Liver (tissue), 3 donors: ENCODE measurements at regions not wholly inside any gene's neighbourhood (a gene's known extent, or its start where the extent isn't known, plus 50 kb on each side); places are given as distances from the start of the nearest gene placed in this dataset.

Source experiments
- ATF3 ChIP-seq: IDR thresholded peaks from 2 replicates; pipeline ENCODE4 v1.6.1; 2016; ENCODE audit warnings: antibody characterized with exemption
- CTCF ChIP-seq: fragments of 150-350 bp; IDR thresholded peaks from 2 replicates; pipeline ENCODE4 v1.5.1; 2017; ENCODE audit warnings: improper control_type of control experiment, low read depth, low read length; ENCODE audit not compliant: missing input control
- GABPA ChIP-seq, 2 donors: IDR thresholded peaks in 1 of 2; conservative IDR thresholded peaks in 1 of 2; 2 replicates each; pipeline ENCODE4 v1.6.1; 2016; ENCODE audit warnings: antibody characterized with exemption in 2 of 2, mild to moderate bottlenecking in 1 of 2, moderate library complexity in 1 of 2
- JUND ChIP-seq, 2 donors: IDR thresholded peaks; 2 replicates each; pipeline ENCODE4 v1.6.1; 2016; ENCODE audit warnings: antibody characterized with exemption in 2 of 2
- RAD21 ChIP-seq, 2 donors: IDR thresholded peaks; 2 replicates each; pipeline ENCODE4 v1.6.1; 2016; ENCODE audit warnings: antibody characterized with exemption in 2 of 2, mild to moderate bottlenecking in 2 of 2
- TAF1 ChIP-seq: conservative IDR thresholded peaks from 2 replicates; pipeline ENCODE4 v1.6.1; 2016; ENCODE audit warnings: antibody characterized with exemption, mild to moderate bottlenecking
- YY1 ChIP-seq: IDR thresholded peaks from 2 replicates; pipeline ENCODE4 v1.6.1; 2016; ENCODE audit warnings: antibody characterized with exemption, mild to moderate bottlenecking
- donor health status: healthy.
- donor health status: healthy.

- TF ChIP-seq GABPA (IDR thresholded peaks at IDR 0.05 in 1 of 2, conservative IDR thresholded peaks at IDR 0.05 in 1 of 2) (no peak), YY1 (no peak), ATF3 (no peak), CTCF (peak; percentile 84), TAF1 (no peak), RAD21 (IDR thresholded peaks at IDR 0.05) (peak; percentile 82 to 89), JUND (IDR thresholded peaks at IDR 0.05) (no peak)
Observed at GRCh38 chr10:25875556-25876165, 58.4 kb upstream of the MYO3A start.
